SH-SY5Y (cell line): ENCODE measurements at regions not wholly inside any gene's neighbourhood (a gene's known extent, or its start where the extent isn't known, plus 50 kb on each side); places are given as distances from the start of the nearest gene placed in this dataset.

Experiments
- GATA2 ChIP-seq: IDR thresholded peaks from 2 replicates; pipeline ENCODE4 v1.6.1; 2011; ENCODE audit warnings: mild to moderate bottlenecking, low read depth, low read length
- GATA3 ChIP-seq: IDR thresholded peaks from 2 replicates; pipeline ENCODE4 v1.6.1; 2011; ENCODE audit warnings: low read depth, mild to moderate bottlenecking, low read length, moderate library complexity

DNA sequence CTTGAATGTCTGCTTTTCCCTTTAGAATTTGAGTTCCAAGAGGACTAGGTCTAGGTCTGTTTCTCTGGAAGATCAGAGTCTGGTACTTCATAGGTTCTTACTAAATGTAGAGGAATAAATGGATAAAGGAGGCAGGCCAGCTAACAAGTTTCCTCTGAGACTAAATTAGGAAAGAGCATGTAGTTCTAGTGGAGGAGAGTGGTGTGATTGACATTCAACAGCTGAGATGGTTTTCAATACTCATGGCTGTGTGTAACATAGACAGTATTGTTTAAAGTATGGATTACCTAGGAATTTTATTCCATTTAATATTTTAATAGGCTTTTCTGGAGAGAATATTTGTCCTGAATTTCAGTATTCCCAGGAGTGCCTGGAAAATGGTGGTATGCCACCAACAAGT, 364.7 kb downstream of the METTL15 start:
- TF ChIP-seq GATA2 (no peak), GATA3 (no peak)
